NOMO-1 treated with DMSO at 0.1 percent for 48 hours (cell line): ENCODE measurements at regions not wholly inside any gene's neighbourhood (a gene's known extent, or its start where the extent isn't known, plus 50 kb on each side); places are given as distances from the start of the nearest gene placed in this dataset.

Experiments used
- DNase-seq: peaks from one replicate; lab custom pipeline; 2025; ENCODE audit not compliant: unreplicated experiment; lab: John Stamatoyannopoulos, UW

DNA sequence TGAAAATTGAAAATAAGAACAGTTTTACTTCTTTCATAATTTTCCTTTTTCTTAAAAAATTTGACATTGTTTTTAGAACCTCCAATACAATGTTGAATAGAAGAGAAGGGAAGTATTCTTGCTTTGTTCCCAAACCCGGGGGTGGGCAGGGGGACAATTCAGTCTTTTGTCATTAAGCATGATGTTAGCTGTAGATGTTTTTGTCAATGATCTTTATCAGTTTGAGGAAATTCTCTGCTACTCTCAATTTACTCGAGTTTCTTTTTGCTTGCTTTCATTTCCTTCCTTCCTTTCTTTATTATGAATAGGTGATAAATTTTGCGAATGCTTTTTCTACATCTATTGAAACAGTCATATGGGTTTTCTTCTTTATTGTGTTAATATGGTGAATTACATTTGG, 183.2 kb upstream of the FRMD6 start:
- DNase-seq: no peak

DNA sequence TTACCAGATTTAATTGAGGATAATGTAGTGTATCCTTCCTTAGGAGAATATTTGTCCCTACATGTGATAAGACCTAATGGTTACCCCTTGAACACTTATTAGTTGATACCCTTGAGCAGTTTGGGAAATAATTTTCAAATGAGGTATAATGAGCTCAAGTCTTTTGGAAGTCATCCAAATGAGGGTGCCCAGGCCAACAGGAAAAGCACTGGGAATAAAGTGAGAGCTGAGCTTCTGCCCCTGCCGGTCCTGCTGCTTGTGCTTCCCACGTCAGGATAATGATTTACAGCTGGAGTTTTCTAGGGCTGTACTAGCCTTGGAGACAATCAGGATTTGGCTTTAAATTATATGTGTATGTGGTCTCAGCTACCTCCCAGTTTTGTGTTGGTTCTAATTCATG, 178.8 kb upstream of the FRMD6 start:
- DNase-seq: no peak

DNA sequence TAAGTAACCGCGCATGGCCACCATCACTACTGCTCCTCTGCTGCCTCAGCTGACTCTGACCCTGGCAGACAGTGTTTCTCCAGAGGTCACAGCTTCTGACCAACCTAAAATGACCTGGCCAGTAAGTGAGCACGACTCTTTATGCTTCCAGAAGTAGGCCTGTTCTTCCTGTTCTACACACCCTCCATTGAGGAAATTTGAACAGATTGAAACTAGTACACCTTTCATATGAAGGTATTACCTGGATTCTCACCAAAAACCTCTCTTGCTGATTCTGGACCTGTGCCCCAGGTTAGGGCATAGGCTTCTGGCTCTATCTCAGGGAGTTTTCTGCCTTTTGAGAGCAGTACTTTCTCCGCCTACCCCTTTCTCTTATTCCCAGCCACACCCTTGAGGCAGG, 178.4 kb upstream of the FRMD6 start:
- DNase-seq: no peak

DNA sequence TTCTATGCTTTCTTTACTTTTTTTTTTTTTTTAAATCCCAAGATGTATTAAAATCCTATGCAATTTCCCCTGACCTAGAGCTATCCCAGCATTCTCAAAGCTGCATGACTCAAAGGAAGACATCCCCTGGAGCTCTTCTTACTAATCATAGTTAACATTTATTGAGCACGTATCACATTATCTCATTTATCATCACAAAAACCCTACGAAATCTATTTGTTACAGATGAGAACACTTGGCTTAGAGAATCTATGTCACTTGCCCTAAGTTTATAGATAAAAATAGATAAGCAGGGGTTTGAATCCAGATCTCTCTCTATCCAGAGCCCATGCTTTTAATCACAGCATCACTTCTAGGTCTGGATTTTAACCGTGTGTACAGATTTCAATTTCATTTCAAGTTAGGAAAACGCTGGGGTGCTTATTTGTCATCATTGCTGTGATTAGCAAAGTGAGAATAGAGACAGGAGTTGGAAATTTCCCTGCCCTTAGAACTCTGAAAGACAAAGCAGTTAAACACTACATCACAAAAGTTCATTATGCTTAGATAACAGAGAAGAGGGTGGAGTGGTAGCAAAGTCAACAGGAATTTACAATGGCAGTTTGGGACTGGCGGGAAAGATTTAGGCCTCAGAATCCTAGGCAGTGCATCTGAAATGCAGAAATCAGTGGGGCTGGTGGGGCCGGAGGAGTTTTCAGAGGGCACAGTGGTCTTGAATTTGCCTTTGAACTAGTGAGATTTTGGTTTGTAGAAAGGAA, 177.7 kb upstream of the FRMD6 start:
- DNase-seq: no peak

DNA sequence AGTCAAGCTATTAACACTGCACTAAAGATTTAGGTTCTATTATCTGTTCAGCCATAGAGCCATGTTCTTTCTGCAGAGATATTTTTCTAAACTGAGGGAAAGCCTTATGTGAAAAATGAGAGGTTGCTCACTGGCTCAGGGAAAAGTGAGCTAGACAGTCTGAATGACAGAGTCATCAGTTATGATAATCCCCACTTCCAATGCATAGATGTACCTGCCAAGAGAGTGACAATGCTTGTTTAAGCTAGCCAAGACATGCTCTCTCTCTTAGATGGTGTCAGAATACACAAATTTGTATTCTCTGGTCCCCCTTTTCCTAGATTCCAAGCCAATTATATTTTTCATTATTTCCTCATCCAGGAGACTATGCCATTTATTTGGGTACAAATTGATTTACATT, 176.9 kb upstream of the FRMD6 start:
- no peak for DNase-seq

DNA sequence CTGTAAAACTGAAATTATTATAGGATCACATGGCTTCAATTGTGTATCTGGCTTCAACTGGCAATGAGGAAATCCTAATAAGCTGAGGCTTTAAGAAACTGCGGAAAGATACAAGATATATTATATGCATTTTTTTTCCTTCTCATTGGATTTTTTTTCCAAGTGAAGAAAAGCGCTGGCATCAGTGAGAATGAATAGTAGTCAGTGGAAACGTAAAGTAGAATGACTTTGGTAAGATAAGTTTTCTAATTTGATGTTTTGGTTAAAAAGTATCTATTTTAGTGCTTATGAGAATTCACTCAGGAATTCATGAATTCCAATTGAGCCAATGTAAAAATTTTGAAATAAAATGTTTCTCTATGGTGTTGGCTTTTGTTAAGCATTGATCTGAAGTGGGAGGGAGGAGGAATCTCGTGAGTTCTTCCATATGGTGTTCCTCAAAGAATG, 173.5 kb upstream of the FRMD6 start:
- DNase-seq: no peak

DNA sequence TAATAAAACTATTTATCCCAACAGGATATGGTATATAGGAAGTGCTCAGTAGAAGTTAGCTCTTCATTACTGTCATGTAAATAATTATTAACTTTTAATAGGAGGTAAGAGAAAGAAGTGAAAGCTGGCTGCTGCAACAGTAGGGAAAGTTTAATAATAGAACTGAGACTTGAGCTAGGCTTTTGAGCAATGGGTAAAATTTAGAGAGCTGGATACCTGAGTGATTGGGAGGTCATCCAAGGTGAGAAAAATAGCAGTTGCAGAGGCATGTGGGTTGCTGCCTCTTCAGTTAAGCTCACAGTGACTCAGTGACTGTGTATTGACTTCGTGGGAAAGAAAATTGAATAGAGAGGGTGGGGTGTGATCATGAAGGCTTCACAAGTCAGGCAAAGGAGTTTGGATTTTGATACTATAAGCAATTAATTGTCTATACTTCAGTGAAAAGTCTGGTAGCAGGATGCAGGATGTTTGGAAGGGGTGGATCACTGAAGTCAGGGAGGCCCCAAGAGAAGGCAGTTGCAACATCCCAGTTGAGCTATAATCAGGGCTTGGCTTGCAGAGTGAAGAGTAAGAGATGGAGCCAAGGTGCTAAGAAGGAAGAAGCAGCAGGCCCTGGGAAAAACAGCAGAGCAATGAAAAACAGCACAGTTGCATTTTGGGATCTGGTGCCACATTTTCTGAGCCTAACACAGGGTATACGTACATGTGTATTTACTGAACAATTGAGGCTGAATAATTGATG, 172.0 kb upstream of the FRMD6 start:
- DNase-seq: no peak

DNA sequence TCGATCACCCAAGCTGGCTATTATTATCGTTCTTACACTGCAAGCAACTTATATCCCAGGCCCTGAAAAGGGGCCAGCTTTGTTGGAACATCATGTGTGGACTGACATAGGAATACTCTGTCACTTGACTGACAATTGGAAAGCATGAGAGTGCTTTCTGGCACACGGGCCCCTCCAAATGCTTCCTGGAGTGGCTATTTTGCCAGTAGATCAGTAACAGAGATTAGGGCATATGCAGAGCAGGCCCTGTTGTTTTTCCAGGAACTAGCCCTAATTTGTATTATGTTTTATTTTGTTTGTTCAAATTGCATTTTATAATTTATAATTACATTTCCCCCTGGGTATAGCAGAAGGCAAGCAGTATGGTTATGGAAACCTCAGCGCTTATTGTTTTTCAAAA, 170.1 kb upstream of the FRMD6 start:
- DNase-seq: no peak

DNA sequence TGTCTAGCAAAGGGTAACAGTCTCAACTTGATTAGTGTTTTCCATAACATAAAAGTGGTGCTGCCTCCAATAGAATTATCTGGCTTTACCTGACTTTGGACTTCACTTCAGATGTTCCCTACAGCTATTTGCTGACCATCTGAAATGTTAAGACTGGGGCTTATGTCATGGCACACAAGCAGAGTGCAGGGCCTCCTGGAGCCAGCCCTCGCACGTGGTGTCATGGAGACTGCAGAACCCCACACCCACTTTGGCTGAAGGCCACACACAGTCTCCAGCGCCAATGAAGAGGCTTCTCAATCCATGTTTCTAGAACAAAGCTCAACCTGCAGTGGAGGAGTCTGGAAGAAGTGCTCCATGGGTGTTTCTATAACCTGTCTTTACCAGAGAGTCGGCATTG, 169.6 kb upstream of the FRMD6 start:
- no peak for DNase-seq

DNA sequence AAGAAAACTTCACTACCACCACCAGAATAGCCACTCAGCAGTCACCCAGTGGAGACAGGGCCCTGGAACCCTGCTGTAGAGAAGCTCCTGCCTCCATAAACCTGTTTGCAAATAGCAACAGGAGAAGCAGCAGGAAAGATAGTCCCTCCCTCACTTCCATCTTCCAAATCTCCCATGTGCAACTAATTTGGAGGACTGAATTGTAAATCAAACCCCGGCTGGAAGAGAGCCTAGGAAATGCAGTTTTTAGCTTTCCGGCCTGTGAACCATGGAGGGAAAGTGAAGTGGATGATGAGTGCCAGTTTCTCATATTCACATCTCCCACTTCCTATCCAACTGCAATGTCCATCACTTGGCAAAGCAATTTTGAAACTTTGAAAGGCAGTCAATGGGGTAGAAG, 167.2 kb upstream of the FRMD6 start:
- no peak for DNase-seq

DNA sequence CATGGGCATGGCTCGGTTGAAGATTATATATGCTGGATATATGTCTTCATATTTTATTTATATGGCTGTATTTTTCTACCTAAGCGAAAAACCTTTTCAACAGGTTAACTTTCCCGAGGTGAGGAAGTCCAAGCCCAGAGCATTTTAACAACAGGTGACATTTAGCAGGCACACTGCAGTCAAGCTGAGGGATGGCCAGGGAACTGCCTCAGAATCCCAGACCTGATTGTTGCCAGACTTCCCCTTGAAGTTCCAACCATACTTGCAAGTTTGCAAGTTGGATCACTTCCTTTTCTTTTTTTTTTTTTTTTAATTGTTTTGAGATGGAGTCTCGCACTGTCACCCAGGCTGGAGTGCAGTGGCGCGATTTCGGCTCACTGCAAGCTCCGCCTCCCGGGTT, 166.0 kb upstream of the FRMD6 start:
- no peak for DNase-seq

DNA sequence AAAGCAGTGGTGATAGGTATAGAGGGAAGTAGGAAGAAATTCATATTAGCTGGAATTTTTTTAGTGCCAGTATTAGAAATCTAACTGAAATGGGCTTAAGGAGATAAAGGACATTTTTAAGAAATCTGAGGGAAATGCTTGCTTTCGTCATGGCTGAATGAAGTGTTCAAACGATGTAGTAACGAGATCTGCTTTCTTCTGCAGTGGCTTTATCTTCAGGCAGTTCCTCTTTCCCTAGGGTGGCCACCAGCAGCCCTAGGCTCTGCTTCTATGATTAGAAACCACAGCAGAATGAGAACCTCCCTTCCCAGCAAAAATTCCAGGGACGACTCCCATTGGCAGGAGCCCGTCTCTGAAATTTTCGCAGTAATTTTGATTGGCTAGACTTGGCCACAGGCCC, 163.9 kb upstream of the FRMD6 start:
- DNase-seq: peak; percentile 10

DNA sequence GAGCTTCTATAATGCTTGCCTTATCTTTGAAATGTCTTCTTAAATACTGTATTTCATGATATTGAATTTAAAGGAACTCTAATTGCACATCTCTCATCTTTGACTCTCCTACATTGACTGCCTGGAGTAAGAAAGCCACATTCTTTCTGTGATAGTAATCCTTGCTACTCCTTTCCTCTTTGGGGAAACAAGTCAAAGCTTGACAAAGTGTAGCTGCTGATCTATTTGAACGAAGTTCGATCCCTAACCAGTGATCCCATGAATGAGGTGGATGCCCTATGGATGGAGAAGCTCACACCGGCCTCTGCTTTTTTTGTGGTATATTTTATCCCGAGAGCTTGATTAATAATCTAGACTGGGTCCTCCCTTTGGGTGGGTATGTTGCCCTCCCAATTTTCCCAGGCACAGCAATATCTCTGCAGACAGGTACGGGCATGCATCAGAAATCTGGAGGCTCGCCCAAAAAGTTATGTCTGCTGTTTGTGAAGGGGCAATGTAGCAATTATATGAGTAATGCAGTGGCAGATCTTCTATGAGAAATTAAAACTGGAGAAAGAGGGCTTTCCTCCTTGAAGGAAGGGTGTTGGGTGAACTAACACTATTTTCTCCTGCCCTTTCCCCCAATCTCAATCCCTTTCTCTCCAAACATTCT, 163.0 kb upstream of the FRMD6 start:
- no peak for DNase-seq

DNA sequence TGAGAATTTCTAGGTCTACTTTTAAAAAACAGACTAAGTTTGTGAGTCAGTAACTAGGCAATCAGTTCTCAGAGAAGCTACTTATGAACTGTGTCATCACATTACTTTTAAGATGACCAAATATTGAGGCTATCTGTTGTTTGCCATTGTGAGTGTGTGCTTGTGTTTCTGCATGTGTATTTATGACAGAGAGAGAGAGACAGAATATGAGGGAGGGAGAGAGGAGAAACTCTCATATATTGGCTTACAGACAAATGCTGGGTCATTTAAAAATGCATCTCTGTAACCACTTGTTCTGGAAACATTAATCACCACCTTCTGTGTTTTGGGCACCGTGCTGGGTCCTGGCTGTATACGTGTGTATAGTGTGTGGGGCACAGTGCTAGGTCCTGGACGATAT, 161.5 kb upstream of the FRMD6 start:
- no peak for DNase-seq

DNA sequence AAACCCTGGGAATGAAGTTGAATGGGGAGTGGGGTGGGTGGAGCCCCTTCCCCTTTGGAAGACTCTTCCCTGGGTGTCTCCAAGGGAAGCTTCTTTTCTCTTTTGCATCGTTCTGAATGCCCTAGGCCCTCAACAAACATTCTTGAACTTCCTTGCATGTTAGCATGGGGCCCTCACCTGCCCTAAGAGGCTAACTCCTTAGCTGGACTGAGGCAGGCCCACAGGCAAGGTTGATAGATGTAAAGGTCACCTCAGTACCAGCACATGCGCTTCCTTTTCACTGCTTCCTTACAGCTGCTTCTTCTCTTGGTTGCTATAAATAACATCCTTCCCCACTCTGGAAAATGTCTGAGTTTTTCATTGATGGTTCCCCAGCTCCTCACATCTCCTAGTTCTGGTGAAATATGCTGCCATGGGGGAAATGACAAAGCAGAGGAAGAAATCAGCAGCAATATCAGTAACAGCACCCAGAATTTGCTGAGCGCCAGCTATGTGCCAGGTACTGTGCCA, 160.6 kb upstream of the FRMD6 start:
- no peak for DNase-seq

DNA sequence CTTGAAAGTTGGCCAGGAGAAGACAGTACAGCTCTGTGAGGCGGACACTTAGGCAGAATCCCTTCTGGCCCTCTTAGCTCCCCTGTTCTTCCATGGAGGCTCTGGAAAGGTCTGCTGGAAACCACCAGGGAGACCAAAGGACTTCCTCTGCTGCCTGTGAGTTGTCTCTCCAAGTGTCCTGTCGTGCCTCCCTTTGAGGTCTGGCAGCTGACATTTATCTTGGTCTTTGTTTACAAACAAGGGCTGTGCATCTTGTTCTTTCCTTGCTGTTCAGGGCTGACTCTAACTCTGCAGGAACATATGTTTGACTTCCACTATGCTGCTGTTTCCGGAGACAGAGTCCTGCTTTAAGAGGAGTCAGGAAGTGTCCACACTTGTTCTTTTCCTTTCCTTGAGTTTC, 159.9 kb upstream of the FRMD6 start:
- DNase-seq: no peak

DNA sequence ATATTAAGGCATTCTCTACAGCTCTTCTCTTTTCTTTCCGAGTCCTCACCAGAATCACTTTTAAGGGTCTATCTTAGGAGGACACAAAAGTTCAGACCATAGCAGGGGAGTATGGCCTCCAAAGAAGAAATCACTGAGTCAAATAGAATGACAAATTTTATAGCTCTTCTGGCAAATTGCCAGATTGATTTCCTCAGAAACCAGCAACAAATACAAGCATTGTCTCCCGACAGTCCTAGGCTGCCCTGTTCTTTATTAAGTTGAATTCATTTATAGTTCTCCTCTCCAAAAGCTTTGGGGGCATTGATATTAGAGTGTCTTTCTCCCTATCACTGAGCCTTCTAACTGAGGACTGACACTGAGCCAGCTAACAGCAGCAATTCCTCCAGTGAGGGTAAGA, 156.4 kb upstream of the FRMD6 start:
- no peak for DNase-seq

DNA sequence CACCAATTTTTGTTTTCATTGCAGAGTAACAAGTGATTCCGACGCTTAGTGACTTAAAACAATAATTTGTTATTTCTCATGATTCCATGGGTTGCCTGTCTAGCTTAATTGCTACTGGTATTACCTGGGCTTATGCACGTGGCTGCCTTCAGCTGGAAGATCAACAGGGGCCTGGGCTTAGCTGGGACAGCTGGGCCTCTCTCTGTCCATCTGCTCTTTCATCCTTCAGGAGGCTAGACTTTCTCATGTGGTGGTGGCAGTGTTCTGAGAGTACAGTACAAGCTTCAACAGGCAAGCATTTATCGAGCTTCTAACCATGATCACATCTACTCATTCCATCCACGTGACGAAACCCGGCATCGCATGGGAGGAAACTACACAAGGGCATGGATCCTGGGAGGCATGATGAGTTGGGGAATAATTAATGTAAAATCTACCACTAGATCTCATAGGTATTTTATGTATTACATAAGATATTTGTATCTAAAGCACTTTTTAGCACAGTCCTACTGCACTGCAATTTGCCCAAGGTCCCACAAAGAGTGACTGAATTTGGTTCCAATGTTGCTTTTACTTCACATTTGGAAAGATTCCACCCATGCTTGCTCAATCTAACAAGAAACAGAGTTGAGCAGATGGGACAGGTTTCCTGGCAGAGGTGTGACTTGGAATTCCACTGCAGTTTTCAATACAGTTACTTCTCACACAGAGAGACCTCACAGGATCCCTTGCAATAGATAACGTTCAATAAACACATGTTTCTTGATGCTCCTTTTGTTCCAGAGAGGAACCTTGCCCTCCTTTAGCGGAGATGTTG, 153.1 kb upstream of the FRMD6 start:
- DNase-seq: no peak

DNA sequence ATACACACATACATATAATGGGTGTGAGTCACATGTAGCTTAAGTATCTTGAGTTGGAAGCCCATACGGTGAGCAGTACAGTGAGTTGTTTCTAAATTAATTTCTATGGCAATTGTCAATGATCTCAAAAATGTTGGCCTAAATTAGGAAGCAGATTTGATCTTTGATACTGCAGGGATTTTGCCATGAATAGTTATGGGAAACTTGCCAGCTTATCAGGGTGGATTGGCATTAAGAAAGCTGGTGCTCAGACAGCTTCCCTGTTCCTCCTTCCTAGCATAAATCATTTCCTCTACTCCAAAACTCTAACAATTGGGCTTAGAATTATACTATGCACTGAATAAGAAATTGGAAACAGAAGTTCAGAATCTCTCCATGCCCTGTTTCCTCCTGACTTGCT, 150.9 kb upstream of the FRMD6 start:
- no peak for DNase-seq

DNA sequence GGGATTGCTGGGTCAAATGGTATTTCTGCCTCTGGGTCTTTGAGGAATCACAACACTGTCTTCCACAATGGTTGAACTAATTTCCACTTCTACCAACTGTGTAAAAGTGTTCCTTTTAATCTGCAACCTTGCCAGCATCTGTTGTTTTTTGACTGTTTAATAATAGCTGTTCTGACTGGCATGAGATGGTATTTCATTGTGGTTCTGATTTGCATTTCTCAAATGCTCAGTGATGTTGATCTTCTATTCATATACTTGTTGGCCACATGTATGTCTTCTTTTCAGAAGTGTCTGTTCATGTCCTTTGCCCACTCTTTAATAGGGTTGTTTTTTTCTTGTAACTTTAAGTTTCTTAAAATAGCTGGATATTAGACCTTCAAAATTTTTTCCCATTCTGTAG, 150.0 kb upstream of the FRMD6 start:
- DNase-seq: no peak

DNA sequence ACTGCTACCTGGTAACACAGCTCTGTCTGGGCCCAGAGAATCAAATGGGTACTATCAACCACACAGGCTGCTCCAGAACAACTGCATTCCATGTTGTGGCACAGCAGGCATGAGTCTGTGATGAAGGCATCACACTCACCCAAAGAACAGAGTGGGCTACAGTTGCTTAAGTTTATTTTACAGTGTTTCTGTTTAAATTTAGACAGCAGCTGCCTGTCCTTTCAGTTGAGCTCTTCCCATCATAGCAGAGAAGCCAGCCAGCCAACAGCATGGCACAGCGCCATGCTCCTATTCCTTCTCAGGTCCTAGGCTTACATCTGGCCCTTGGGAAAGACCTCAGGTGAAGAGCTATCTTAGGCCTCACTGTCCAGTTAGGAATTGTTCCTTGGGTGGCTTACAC, 147.0 kb upstream of the FRMD6 start:
- no peak for DNase-seq
